GM12874 (cell line): ENCODE measurements at regions not wholly inside any gene's neighbourhood (a gene's known extent, or its start where the extent isn't known, plus 50 kb on each side); places are given as distances from the start of the nearest gene placed in this dataset.
A peak's percentile ranks its signal among the peaks of the same experiment; 100 is the strongest.

Experiments used
- CTCF ChIP-seq: IDR thresholded peaks from 2 replicates; pipeline ENCODE4 v1.5.1; 2011; ENCODE audit warnings: low read depth, mild to moderate bottlenecking, control low read depth, low read length, moderate library complexity; ENCODE audit not compliant: insufficient read depth

- peak; percentile 58 for TF ChIP-seq CTCF
Measured at GRCh38 chr20:39289316-39289715, 327.2 kb downstream of the DHX35 start.

GRCh38 chr20:39283464-39283863 is 321.3 kb downstream of the DHX35 start:
- TF ChIP-seq CTCF = no peak

- TF ChIP-seq CTCF = no peak
Measured at GRCh38 chr20:39282619-39283092, 320.5 kb downstream of the DHX35 start.

GRCh38 chr20:39280875-39281274 is 318.7 kb downstream of the DHX35 start:
- TF ChIP-seq CTCF = no peak

- no peak for TF ChIP-seq CTCF
Measured at GRCh38 chr20:39278230-39278788, 316.2 kb downstream of the DHX35 start.

- no peak for TF ChIP-seq CTCF
Measured at GRCh38 chr20:39277185-39277584, 315.0 kb downstream of the DHX35 start.

GRCh38 chr20:39270837-39271604 is 308.9 kb downstream of the DHX35 start:
- no peak for TF ChIP-seq CTCF
